Dermis microvascular lymphatic vessel endothelial cell (primary cell): ENCODE measurements at regions not wholly inside any gene's neighbourhood (a gene's known extent, or its start where the extent isn't known, plus 50 kb on each side); places are given as distances from the start of the nearest gene placed in this dataset.

Experiments
- DNase-seq, 2 donors: peaks; one replicate each; pipeline versions ENCODE4 v3.0.0 to v3.0.0-alpha.2; 2010; ENCODE audit warnings: low read depth in 2 of 2

GRCh38 chr14:78073028-78073427 is 97.1 kb upstream of the NRXN3 start:
- DNase-seq: no peak

GRCh38 chr14:78074561-78074960 is 95.6 kb upstream of the NRXN3 start:
- DNase-seq: no peak

- DNase-seq: no peak
Observed at GRCh38 chr14:78075033-78075432, 95.1 kb upstream of the NRXN3 start.

GRCh38 chr14:78075555-78076277 is 94.5 kb upstream of the NRXN3 start:
- no peak for DNase-seq

- no peak for DNase-seq
Observed at GRCh38 chr14:78081245-78081644, 88.9 kb upstream of the NRXN3 start.

- DNase-seq: no peak
Observed at GRCh38 chr14:78083837-78084236, 86.3 kb upstream of the NRXN3 start.

- no peak for DNase-seq
Observed at GRCh38 chr14:78086342-78086741, 83.8 kb upstream of the NRXN3 start.

- DNase-seq: no peak
Observed at GRCh38 chr14:78088916-78089315, 81.3 kb upstream of the NRXN3 start.

GRCh38 chr14:78090864-78091263 is 79.3 kb upstream of the NRXN3 start:
- no peak for DNase-seq

- no peak for DNase-seq
Observed at GRCh38 chr14:78091361-78091760, 78.8 kb upstream of the NRXN3 start.

- DNase-seq: no peak
Observed at GRCh38 chr14:78092040-78092439, 78.1 kb upstream of the NRXN3 start.

GRCh38 chr14:78103271-78103670 is 66.9 kb upstream of the NRXN3 start:
- no peak for DNase-seq

- no peak for DNase-seq
Observed at GRCh38 chr14:78104160-78104559, 66.0 kb upstream of the NRXN3 start.

- DNase-seq: no peak
Observed at GRCh38 chr14:78104655-78105054, 65.5 kb upstream of the NRXN3 start.

GRCh38 chr14:78106381-78106780 is 63.8 kb upstream of the NRXN3 start:
- DNase-seq: no peak

- no peak for DNase-seq
Observed at GRCh38 chr14:78107166-78107565, 63.0 kb upstream of the NRXN3 start.

- DNase-seq: no peak
Observed at GRCh38 chr14:78119440-78119839, 50.7 kb upstream of the NRXN3 start.
